ENCODE measurements at regions not wholly inside any gene's neighbourhood (a gene's known extent, or its start where the extent isn't known, plus 50 kb on each side); places are given as distances from the start of the nearest gene placed in this dataset.

DNA sequence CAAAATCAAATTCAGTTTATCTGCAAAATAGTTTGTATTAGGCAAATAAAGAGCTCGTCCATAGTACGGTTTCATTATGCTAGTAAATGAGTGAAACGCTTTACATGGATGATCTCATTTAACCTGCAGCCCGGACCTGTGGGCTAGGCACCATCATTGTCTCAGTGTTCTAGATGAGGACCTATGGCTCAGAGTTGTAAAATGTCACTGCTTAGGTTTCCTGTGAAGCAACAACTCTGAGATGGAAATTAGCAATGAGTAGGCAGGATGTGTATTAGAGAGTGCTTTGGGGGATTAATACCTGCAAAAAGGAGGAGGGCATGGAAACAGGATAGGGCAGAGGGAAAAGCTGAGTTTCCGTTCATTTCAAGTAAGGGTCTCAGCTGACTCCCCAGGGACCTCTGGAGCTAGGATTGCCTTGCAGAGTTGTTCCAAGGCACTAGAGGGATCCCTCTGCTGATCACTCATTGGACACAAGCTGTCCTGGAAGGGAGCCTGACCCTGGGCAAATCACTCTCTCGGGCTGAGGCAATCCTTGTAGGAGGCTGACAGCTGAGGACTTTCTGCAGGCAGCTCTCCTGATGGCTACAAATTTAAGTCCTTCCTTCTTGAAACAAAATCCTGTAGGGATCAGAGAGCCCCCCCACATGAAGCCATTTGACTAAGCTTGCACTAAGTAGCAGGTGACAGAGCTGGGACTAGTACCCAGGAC is 58.8 kb upstream of the SIX2 start:
- Histone ChIP-seq H3K4me1 (ENCODE audit: insufficient read depth, low read length) (peaks cover 10% of the 10 kb centered on the region; the same call in 1 of the 2 replicates), H3K9me3 (ENCODE audit: insufficient read depth, low read depth, low read length) (no peaks in the 10 kb centered on the region), H3K27ac (ENCODE audit: low read length) (no peak overlapping the region), H3K36me3 (ENCODE audit: insufficient read depth, low read depth, low read length) (no peaks in the 10 kb centered on the region), H3K4me3 (ENCODE audit: low read length) (no peak overlapping the region), H3K27me3 (ENCODE audit: insufficient read depth, low read length) (peaks cover 6% of the 10 kb centered on the region; the same call in 1 of the 2 replicates), H3K9ac (ENCODE audit: low read depth, low read length) (no peak overlapping the region)

Measured in iPS-20b (cell line).